RWPE2 (cell line): ENCODE measurements at regions not wholly inside any gene's neighbourhood (a gene's known extent, or its start where the extent isn't known, plus 50 kb on each side); places are given as distances from the start of the nearest gene placed in this dataset.
"Not testable (repeated sequence)": the region's sequence is repeated elsewhere in the genome, so short reads cannot be mapped to it uniquely, and the experiment has no call there.

Experiments used
- ATAC-seq: fragments of 200-7000 bp; cut with Tn5 transposase; 3 replicates; pipeline ENCODE4 v1.9.1; 2021; ENCODE audit warnings: low read depth
- DNase-seq: peaks from one replicate; pipeline ENCODE4 v3.0.0-alpha.2; 2020; ENCODE audit warnings: low spot score
- H3K27ac ChIP-seq: fragments of 450-650 bp; 2 replicates; pipeline ENCODE4 v1.5.1; 2017; ENCODE audit warnings: mild to moderate bottlenecking; ENCODE audit not compliant: poor library complexity, severe bottlenecking
- H3K27me3 ChIP-seq: fragments of 250-450 bp; sonication (Bioruptor Pico); 2 replicates; pipeline ENCODE4 v1.5.1; 2021; ENCODE audit warnings: mild to moderate bottlenecking, moderate library complexity; ENCODE audit not compliant: insufficient read depth, poor library complexity, severe bottlenecking
- H3K36me3 ChIP-seq: fragments of 250-450 bp; sonication (Bioruptor Pico); 2 replicates; pipeline ENCODE4 v1.5.1; 2020; ENCODE audit warnings: low read depth, mild to moderate bottlenecking, moderate library complexity
- H3K4me1 ChIP-seq: fragments of 250-450 bp; sonication (Bioruptor Pico); 2 replicates; pipeline ENCODE4 v1.5.1; 2021; ENCODE audit warnings: mild to moderate bottlenecking, moderate library complexity; ENCODE audit not compliant: insufficient read depth, poor library complexity, severe bottlenecking
- H3K4me3 ChIP-seq: fragments of 250-450 bp; sonication (Bioruptor Pico); 2 replicates; pipeline ENCODE4 v1.5.1; 2021; ENCODE audit warnings: mild to moderate bottlenecking, moderate library complexity; ENCODE audit not compliant: severe bottlenecking
- H3K9me3 ChIP-seq: fragments of 250-450 bp; sonication (Bioruptor Pico); 2 replicates; pipeline ENCODE4 v1.5.1; 2021; ENCODE audit warnings: mild to moderate bottlenecking, moderate library complexity; ENCODE audit not compliant: severe bottlenecking
- TF ChIP-seq, protein P1 (sequence below): fragments of 450-650 bp; IDR thresholded peaks from one replicate; pipeline ENCODE4 v1.5.1; 2017; ENCODE audit warnings: mild to moderate bottlenecking, moderate library complexity; ENCODE audit not compliant: poor library complexity, severe bottlenecking

DNA sequence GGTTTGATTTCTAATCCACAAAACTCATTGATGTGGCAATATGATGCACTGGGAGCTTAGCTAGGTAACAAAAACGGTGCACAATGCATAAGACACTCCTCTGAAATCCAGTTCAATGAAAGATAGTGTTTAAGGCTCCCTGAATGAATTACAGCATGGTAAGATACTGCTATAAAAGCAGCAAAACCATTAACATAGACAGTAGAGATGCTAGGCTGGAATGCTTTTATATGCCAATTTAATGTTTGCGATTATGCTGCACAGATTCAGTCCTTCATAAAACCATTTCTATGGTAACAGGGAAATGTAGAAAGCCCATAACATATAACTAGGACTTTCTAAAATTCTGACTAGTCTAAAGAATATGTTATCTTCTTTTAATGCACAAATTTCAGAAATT lies 180.8 kb upstream of the NUDT12 start:
- Histone ChIP-seq H3K27ac (no peak overlapping the region), H3K36me3 (no peaks in the 10 kb centered on the region), H3K27me3 (peaks cover 12% of the 10 kb centered on the region), H3K9me3 (no peaks in the 10 kb centered on the region), H3K4me1 (no peaks in the 10 kb centered on the region), H3K4me3 (no peak overlapping the region)
- ATAC-seq = no peak
- DNase-seq = no peak
- TF ChIP-seq, protein P1, sequence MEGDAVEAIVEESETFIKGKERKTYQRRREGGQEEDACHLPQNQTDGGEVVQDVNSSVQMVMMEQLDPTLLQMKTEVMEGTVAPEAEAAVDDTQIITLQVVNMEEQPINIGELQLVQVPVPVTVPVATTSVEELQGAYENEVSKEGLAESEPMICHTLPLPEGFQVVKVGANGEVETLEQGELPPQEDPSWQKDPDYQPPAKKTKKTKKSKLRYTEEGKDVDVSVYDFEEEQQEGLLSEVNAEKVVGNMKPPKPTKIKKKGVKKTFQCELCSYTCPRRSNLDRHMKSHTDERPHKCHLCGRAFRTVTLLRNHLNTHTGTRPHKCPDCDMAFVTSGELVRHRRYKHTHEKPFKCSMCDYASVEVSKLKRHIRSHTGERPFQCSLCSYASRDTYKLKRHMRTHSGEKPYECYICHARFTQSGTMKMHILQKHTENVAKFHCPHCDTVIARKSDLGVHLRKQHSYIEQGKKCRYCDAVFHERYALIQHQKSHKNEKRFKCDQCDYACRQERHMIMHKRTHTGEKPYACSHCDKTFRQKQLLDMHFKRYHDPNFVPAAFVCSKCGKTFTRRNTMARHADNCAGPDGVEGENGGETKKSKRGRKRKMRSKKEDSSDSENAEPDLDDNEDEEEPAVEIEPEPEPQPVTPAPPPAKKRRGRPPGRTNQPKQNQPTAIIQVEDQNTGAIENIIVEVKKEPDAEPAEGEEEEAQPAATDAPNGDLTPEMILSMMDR = no peak

DNA sequence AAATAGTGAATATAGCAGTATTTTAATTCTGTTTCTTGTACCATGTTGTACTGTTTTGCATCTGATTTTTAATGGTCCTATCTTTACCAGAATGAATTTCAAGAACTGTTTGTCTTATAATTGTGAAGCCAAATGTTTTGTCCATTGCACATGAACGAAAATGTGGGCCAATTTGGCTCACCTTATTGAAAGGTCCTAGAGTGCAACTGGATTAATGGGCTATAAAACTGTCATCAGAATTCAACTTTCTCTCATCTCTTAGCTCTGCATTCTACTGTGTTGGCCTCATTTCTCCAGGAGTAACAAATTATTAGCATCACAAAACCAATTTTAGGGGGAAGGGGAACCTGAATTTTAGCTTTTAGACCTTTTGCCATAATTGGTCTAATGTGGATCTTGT lies 179.4 kb upstream of the NUDT12 start:
- DNase-seq = no peak
- H3K36me3 ChIP-seq = no peaks in the 10 kb centered on the region
- no peaks in the 10 kb centered on the region for H3K4me1 ChIP-seq
- H3K9me3 ChIP-seq = no peaks in the 10 kb centered on the region
- no peak for ATAC-seq
- no peak overlapping the region for H3K4me3 ChIP-seq
- no peak overlapping the region for H3K27ac ChIP-seq
- H3K27me3 ChIP-seq = peaks cover 12% of the 10 kb centered on the region
- TF ChIP-seq, protein P1 = no peak

DNA sequence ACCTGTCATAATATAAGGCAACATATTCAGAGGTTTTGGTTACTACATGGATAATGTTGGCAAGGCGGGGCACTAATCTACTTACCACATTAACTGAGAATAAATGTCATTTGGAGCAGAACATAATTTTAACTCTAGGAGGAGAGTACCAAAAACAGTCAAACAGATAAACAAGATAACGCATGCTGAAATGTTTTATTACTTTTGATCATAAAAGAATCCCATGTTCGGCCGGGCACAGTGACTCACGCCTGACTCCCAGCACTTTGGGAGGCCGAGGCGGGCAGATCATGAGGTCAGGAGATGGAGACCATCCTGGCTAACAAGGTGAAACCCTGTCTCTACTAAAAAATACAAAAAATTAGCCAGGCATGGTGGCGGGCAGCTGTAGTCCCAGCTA lies 173.8 kb upstream of the NUDT12 start:
- H3K4me1 ChIP-seq, H3K27me3 ChIP-seq, H3K27ac ChIP-seq, DNase-seq, ATAC-seq, H3K36me3 ChIP-seq, H3K9me3 ChIP-seq, H3K4me3 ChIP-seq: not testable (repeated sequence)

- peak; percentile 54; the same call in 1 of the 3 replicates for ATAC-seq
- H3K36me3 ChIP-seq = no peaks in the 10 kb centered on the region
- TF ChIP-seq, protein P1 = no peak
These were observed 161.7 kb upstream of the NUDT12 start for GRCh38 chr5:103724271-103724670.

GRCh38 chr5:103721183-103721582 lies 158.6 kb upstream of the NUDT12 start:
- TF ChIP-seq, protein P1 = no peak
- Histone ChIP-seq H3K4me1 (no peaks in the 10 kb centered on the region), H3K27me3 (no peaks in the 10 kb centered on the region), H3K36me3 (no peaks in the 10 kb centered on the region), H3K4me3 (no peak overlapping the region), H3K9me3 (no peaks in the 10 kb centered on the region), H3K27ac (no peak overlapping the region)
- DNase-seq = no peak
- no peak for ATAC-seq

More at GRCh38 chr5:103724271-103724670, 161.7 kb upstream of the NUDT12 start:
- no peaks in the 10 kb centered on the region for H3K9me3 ChIP-seq
- no peaks in the 10 kb centered on the region for H3K27me3 ChIP-seq
- H3K27ac ChIP-seq = no peak overlapping the region
- no peak overlapping the region for H3K4me3 ChIP-seq
- H3K4me1 ChIP-seq = no peaks in the 10 kb centered on the region
- DNase-seq = no peak
